Right cardiac atrium (tissue), 5 donors: ENCODE measurements at regions not wholly inside any gene's neighbourhood (a gene's known extent, or its start where the extent isn't known, plus 50 kb on each side); places are given as distances from the start of the nearest gene placed in this dataset.

ENCODE experiments used
- ATAC-seq, 2 donors: fragments of 200-7000 bp; cut with Tn5 transposase; one replicate each; pipeline versions ENCODE4 v1.8.0 to v1.9.1; 2020; ENCODE audit warnings: moderate library complexity in 2 of 2, mild to moderate bottlenecking in 1 of 2
- DNase-seq, 3 donors: peaks; one replicate each; pipeline ENCODE4 v3.0.0-alpha.2; 2020
- H3K27ac ChIP-seq: one replicate; pipeline ENCODE4 v1.5.1; 2013; ENCODE audit warnings: mild to moderate bottlenecking, low read length, control low read depth, moderate library complexity
- H3K27me3 ChIP-seq: one replicate; pipeline ENCODE4 v1.6.1; 2013; ENCODE audit not compliant: control insufficient read depth, insufficient read depth
- H3K4me1 ChIP-seq: one replicate; pipeline ENCODE4 v1.6.1; 2013; ENCODE audit warnings: low read length; ENCODE audit not compliant: control insufficient read depth, insufficient read depth
- H3K4me3 ChIP-seq: one replicate; pipeline ENCODE4 v1.5.1; 2013; ENCODE audit warnings: low read length, control low read depth
- H3K9me3 ChIP-seq: one replicate; pipeline ENCODE4 v1.6.1; 2013; ENCODE audit warnings: low read length; ENCODE audit not compliant: control insufficient read depth
- WGBS: extraction: QIAGEN DNeasy Blood & Tissue Kit; methylation state at CpG from one replicate; pipeline ENCODE4 v1.1.7; 2013; 5-methylcytosine and 5-hydroxymethylcytosine counted together
- intact Hi-C, 4 donors: fragments of 100-400 bp; cut with DNase I; formaldehyde crosslinking; loops; one replicate each; pipeline versions ENCODE4 v1.11.0 to v1.14.0; 2022 to 2023
- donor health status: healthy with polysubstance abuse.
- donor health status: DM: no; HTN: yes; CAD: no.
- donor health status: DM: no; HTN: no; CAD: no.
- donor health status: DM: no; HTN: yes; CAD: no; lungs with severe emphysema.
- donor health status: DM: yes; HTN: yes; CAD: no.

DNA sequence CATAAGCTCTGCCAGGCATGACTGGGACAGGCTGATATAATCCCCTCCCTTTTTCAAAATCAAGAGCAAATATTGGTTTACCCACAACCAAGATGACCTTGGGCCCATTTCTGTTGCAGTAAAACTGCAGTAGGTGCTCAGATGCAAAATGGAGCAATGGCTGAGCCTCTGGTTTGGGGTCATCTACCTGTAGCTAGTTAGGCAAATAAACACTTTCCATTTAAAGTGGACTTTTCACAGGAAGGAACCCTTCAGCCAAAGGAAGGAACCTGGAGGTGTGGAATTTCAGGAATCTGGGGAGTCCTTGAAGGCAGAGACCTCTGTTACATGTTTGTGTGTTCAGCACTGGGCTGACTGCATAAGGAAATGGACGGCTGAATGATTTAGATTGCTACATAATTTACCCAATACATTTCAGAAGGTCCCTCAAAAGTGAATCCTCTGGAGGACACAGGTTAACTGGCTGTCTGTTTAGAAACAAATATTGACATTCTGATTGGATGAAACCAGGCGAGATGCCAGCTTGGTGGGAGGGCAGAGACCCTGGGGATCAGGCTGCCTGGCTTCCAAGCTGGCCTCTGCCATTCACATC is 170.1 kb upstream of the ZNF618 start:
- Histone ChIP-seq H3K4me1 (no peaks in the 10 kb centered on the region), H3K9me3 (no peaks in the 10 kb centered on the region), H3K4me3 (no peak overlapping the region), H3K27me3 (no peaks in the 10 kb centered on the region), H3K27ac (no peak overlapping the region)
- DNase-seq (no peak), ATAC-seq (no peak)
- 73% methylated on average over 2 of the region's 2 CpGs for WGBS
- intact Hi-C loops = no loop called here

DNA sequence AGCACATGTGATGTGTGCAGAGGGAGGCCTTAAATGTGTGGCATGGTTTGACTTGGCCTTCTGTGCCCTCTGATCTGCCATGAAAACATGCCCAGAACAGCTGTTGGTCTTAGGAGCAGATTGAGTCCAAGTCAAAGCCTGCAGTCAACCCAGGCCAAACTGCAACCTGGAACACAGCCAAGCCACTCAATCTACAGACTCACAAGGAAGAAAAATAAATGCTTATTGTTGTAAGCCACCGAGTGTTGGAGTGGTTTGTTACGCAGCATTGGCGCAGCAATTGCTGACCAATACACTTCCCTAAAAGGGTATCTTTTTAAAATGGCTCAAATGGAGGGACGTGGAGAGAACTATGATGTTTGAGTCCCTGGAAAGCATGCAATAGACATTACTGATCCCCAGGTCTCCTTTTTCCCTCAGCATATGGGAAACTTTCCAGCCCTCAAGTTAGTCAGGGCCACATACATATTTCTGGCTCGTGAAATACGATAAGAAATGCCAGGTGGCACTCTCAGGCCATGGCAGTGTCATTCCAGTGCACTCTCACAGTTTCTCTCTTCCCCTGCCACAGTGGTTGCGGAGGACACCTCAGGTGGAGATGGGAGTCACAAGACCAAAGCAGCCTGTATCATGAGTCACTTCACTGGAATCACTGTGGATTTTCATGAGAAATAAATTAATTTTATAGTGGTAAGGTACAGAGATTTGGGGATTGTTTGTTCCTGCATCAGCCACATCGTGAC is 168.0 kb upstream of the ZNF618 start:
- Histone ChIP-seq H3K27me3 (no peaks in the 10 kb centered on the region), H3K4me3 (no peak overlapping the region), H3K27ac (no peak overlapping the region), H3K9me3 (no peaks in the 10 kb centered on the region), H3K4me1 (no peaks in the 10 kb centered on the region)
- DNase-seq = no peak
- WGBS = 86% methylated on average over 8 of the region's 8 CpGs
- ATAC-seq = no peak
- intact Hi-C loops = no loop called here

DNA sequence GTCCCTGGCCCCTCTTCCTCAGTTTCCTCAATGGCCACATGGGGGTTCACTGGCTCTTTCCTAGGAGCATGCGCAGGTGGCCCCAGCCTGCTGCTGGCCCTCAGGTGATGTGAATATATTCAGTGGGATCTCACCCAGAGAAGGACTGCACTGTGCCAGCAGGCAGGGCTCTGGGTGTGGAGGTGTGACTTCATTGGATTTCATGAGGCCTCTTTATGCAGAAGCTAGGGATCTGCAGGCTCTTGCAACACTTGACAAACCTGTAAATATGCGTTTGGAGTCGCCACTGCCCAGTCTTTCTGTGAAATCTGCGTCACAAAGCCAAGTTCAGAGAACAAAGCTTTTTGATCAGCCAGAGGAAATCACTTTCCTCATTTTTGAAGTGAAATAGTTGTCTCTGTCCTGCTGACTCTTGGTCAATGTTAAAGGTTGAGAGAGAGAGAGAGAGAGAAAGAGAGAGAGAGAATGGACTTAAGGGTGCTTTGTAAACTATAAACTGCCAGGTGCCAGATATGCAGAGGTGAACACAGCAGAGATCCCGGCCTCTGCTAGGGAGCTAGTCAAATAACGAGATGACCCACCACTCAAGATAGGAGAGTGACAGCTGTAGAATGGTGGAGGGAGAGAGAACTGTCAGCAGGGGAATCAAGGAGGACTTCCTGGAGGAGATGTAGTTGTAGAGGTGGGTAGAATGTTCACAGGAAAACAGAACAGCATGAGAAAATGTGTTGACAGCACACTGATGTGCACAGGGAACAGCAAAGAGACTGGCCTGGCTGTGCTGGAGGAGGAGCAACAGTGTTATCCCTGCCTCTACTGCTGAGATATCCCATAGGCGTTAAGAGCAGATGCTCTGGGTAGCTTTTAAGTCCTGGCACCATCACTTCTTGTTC is 167.0 kb upstream of the ZNF618 start:
- H3K4me3 ChIP-seq = no peak overlapping the region
- H3K9me3 ChIP-seq = no peaks in the 10 kb centered on the region
- intact Hi-C loops = no loop called here
- no peaks in the 10 kb centered on the region for H3K4me1 ChIP-seq
- H3K27me3 ChIP-seq = no peaks in the 10 kb centered on the region
- H3K27ac ChIP-seq = no peak overlapping the region
- 62% methylated on average over 7 of the region's 7 CpGs for WGBS
- ATAC-seq (no peak), DNase-seq (no peak)

DNA sequence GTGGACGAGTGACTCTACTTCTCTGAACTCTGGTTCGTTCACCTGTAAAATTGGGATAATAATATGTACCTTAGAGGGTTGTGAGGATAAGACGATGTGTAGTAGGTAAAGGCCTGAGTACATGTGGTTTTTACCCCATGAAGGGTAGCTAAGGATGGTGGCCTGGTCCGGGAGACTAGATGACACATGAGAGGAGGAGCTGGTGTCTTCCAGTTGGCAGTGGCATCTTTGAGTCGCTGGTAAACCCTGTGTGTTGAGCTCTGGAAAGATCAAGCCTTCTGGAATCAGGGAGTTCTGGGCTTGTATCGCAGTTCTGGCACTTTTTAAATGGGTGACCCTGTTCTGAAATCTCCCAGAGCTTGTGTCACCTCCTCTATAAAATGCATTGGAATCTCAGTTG is 166.4 kb upstream of the ZNF618 start:
- H3K4me3 ChIP-seq = no peak overlapping the region
- H3K27me3 ChIP-seq = no peaks in the 10 kb centered on the region
- no peak for ATAC-seq
- DNase-seq = no peak
- intact Hi-C loops = no loop called here
- H3K4me1 ChIP-seq = no peaks in the 10 kb centered on the region
- whole genome bisulfite sequencing = 86% methylated on average over 6 of the region's 6 CpGs
- H3K9me3 ChIP-seq = no peaks in the 10 kb centered on the region
- H3K27ac ChIP-seq = no peak overlapping the region

DNA sequence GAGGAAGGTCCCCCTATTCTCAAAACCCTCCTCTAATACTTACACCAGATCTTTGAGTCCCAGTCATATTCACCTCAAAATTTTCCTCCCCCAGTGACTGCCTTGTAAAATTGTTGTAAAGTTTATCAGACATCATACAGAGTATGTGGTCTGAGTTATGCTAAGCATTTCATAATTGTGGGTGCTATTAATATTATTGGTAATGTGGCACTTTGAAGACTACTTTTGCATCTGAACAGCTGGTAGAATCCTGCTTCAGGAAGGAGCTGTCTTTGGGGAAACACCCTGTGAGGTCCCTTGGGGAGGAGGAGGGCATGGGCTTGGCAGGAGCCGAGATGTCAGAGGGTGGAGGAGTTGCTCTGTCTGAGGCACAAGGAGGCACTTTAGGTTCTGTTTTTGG is 164.9 kb upstream of the ZNF618 start:
- Histone ChIP-seq H3K27me3 (no peaks in the 10 kb centered on the region), H3K9me3 (no peaks in the 10 kb centered on the region), H3K27ac (no peak overlapping the region), H3K4me1 (no peaks in the 10 kb centered on the region), H3K4me3 (no peak overlapping the region)
- DNase-seq = no peak
- WGBS = 68% methylated on average over 1 of the region's 1 CpG
- intact Hi-C loops = no loop called here
- no peak for ATAC-seq

DNA sequence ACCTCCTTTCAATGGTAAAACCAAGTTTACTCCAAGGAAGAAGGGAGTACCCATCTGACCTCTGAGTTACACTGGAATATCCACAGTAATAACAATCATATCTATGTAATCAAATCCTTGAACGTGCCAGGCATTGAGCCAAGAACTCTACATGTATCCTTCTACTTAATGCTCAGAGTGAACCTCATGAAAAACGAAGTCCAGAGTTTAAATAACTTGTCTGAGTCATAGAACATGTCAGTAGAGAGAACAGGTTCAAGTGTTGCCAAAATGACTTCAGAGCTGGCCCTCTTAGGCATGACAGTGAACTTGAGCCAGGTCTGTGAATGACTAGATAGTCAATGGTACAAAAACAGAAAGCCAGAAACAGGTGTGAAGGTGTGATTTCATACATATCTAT is 164.1 kb upstream of the ZNF618 start:
- Histone ChIP-seq H3K4me3 (no peak overlapping the region), H3K4me1 (no peaks in the 10 kb centered on the region), H3K27me3 (no peaks in the 10 kb centered on the region), H3K27ac (no peak overlapping the region), H3K9me3 (no peaks in the 10 kb centered on the region)
- 10% methylated on average over 2 of the region's 2 CpGs for WGBS
- ATAC-seq (peak in 1 of 2 donors; percentile 49), DNase-seq (no peak)
- intact Hi-C loops = no loop called here

DNA sequence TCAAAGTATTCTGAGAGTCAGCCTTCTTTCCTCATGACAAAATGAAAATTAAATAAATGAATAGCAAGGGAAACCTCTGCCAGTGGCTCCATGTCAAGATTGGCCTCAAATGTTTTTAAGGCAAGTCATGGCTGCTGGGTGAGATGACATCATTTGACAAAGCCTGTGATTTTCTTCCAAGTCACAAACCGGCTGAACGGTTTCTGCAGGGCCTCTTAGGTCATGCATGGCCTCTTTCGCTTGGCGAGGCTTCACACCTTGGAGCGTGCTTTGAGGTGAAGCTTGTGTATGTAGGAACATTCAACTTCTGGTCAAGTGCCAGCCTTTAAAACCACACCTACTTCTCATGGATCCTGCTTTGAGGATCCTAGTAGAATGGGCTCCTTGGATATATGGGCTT is 161.0 kb upstream of the ZNF618 start:
- intact Hi-C loops = no loop called here
- Histone ChIP-seq H3K27me3 (no peaks in the 10 kb centered on the region), H3K4me3 (no peak overlapping the region), H3K27ac (no peak overlapping the region), H3K9me3 (no peaks in the 10 kb centered on the region), H3K4me1 (no peaks in the 10 kb centered on the region)
- DNase-seq (no peak), ATAC-seq (no peak)
- WGBS = 74% methylated on average over 5 of the region's 5 CpGs

DNA sequence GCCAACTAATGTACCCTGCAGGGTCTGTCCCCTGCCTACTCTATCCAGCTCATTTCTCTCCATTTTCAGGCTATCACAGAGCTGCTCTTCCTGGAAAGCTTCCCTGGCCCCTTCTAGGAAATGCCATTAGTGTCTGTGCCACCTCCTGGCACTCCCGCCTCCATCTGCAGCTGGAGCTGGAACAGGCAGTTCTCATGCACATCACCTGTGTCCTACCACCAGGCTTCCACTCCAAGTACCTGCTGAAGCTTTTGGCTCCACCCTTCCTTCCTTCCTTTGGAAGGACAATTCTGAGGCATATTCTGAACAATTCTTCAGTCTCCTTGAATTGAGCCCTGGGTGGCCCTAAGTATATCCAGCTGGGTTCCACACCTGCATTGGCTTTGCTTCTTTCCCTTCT is 156.2 kb upstream of the ZNF618 start:
- 69% methylated on average over 1 of the region's 1 CpG for WGBS
- intact Hi-C loops = no loop called here
- Histone ChIP-seq H3K27me3 (no peaks in the 10 kb centered on the region), H3K27ac (no peak overlapping the region), H3K9me3 (no peaks in the 10 kb centered on the region), H3K4me3 (no peak overlapping the region), H3K4me1 (no peaks in the 10 kb centered on the region)
- DNase-seq (no peak), ATAC-seq (no peak)

DNA sequence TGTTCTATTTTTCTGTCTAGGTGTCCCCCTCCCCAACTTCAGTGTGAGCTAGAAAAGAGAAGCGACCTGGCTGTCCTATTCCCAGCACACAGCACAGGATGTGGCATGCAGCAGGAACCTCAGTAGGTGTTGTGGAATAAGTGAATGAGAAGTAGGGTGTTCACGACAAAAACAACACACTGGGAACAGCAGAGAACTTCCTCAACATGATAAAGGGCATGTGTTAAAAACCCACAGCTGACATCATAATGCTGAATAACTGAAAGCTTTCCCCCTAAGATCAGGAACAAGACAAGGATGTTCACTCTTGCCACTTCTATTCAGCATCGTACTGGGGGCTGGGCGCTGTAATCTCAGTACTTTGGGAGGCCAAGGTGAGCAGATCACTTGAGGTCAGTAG is 155.6 kb upstream of the ZNF618 start:
- H3K4me1 ChIP-seq = no peaks in the 10 kb centered on the region
- no peak for DNase-seq
- no peak for ATAC-seq
- WGBS = 46% methylated on average over 4 of the region's 4 CpGs
- H3K9me3 ChIP-seq = no peaks in the 10 kb centered on the region
- H3K27ac ChIP-seq = no peak overlapping the region
- H3K4me3 ChIP-seq = no peak overlapping the region
- intact Hi-C loops = no loop called here
- H3K27me3 ChIP-seq = no peaks in the 10 kb centered on the region

DNA sequence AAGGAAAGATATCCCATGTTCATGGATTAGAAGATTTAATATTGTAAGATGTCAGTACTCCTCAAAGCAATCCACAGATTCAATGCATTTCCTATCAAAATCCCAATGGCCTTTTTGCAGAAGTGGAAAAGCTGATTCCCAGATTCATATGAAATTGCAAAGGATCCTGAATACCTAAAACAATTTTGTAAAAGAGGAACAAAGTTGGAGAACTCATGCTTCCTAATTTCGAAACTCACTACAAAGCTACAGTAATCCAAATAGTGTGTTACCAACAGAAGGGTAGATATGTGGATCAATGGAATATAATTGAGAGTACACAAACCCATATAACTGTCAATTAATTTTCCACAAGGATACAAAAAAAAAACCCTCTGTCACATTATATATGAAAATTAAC is 154.3 kb upstream of the ZNF618 start:
- no peak for ATAC-seq
- no peaks in the 10 kb centered on the region for H3K27me3 ChIP-seq
- intact Hi-C loops = no loop called here

DNA sequence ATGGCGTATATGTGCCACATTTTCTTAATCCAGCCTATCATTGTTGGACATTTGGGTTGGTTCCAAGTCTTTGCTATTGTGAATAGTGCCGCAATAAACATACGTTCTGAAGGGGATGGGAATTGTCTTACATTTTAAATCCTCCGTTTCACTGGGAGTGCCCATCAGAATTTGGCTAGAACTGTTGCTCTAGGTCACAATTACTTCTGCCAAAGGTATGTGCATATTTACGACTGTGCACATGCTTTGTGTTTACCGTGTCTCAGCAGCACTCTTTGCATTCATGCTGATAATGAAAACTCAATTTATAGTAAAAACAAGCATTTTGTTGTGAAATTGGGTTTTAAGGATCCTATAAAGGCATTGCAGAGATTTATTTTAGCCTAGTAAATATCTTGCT is 151.9 kb upstream of the ZNF618 start:
- Histone ChIP-seq H3K4me1 (no peaks in the 10 kb centered on the region), H3K9me3 (peaks cover 1% of the 10 kb centered on the region), H3K4me3 (no peak overlapping the region), H3K27ac (no peak overlapping the region), H3K27me3 (no peaks in the 10 kb centered on the region)
- intact Hi-C loops = no loop called here
- ATAC-seq = no peak
- DNase-seq = no peak
- WGBS = 80% methylated on average over 5 of the region's 6 CpGs

More for the DNA sequence above, 154.3 kb upstream of the ZNF618 start:
- H3K4me3 ChIP-seq = no peak overlapping the region
- no peak for DNase-seq
- no peaks in the 10 kb centered on the region for H3K4me1 ChIP-seq
- WGBS = 86% methylated on average over 1 of the region's 1 CpG
- no peak overlapping the region for H3K27ac ChIP-seq
- H3K9me3 ChIP-seq = no peaks in the 10 kb centered on the region
